ENCODE measurements at regions not wholly inside any gene's neighbourhood (a gene's known extent, or its start where the extent isn't known, plus 50 kb on each side); places are given as distances from the start of the nearest gene placed in this dataset.

DNA sequence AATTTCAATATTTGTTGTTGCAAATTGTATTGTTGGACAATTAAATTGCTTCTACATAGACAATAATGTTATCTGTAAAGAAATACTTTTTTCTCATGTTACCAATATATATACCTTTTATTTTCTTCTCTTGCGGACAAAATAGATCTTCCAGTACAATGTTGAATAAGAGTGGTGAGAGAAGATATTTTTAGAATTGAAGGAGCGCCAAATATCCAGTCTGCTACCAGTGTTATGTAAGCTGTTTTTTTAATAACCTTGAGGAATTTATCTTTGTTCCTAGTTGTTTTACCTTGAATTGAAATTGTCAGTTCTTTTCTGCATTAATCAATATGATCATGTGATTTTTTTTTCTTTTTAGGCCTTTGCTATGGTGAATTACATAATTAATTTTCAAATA, 1702.5 kb upstream of the RAG2 start:
- DNase-seq (ENCODE audit: low read depth, low spot score) = no peak

DNA sequence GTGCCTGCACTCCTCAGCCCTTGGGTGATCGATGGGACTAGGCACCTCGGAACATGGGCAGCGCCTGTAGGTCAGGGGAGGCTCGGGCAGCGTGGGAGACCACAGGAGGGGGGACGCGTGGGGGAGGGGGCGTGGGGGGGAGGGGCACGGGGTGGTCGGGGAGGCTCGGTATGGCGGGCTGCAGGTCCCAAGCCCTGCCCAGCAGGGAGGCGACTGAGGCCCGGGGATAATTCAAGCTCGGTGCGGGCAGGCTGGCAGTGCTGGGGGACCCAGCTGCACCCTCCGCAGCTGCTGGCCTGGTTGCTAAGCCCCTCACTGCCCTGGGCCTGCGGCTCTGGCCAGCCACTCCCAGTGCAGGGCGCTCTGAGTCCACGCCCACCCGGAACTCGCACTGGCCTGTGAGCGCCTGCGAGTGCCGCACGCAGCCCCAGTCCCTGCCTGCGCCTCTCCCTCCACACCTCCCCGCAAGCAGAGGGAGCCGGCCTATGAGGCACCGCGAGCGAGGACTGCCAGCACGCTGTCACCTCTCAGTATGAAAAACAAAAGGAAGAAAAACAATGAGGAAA, 1698.3 kb upstream of the RAG2 start:
- no peak for DNase-seq (ENCODE audit: low read depth, low spot score)

DNA sequence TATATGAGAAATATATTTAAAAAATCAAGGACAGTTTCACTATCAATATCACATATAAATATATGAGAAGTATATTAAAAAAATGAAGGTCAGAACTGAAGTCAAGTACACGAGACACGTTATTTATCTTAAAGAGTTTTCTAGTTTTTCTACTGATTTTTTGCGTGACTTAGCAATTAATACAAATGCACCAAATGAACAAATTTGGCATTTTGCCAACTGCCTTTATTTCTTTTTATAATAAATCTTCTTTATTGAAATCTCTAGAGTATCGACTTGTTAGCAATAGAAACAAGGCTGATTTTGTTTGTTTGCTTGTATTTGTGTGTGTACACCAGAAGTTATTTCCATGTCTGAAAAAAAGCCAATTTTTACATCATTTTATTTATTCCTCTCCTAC, 1684.7 kb upstream of the RAG2 start:
- no peak for DNase-seq (ENCODE audit: low read depth, low spot score)

GRCh38 chr11:38278457-38279141, 1680.6 kb upstream of the RAG2 start:
- DNase-seq (ENCODE audit: low read depth, low spot score) = no peak

DNA sequence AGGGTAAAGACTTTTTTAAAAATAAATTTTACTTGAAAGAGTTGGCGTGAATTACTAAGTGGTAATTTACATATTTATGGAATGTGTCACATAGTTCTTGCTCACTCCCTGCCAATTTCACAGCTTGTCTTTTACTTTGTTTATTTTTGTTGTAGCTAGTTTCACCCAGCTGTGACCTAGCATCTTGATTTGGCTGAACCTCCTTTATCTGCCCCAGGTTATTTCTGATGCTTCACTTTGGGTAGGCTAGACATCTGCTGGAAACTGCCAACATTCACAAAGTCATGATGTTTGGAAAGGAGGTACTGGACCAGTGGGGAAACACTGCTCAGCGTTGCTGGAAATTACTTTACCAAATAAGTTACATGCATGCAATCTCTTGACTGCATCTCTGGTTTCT, 1676.0 kb upstream of the RAG2 start:
- DNase-seq (ENCODE audit: low read depth, low spot score) = no peak

- no peak for DNase-seq (ENCODE audit: low read depth, low spot score)
These were observed 1674.3 kb upstream of the RAG2 start for GRCh38 chr11:38272376-38272775.

GRCh38 chr11:38266691-38267090, 1668.7 kb upstream of the RAG2 start:
- DNase-seq (ENCODE audit: low read depth, low spot score) = no peak

GRCh38 chr11:38256436-38256835, 1658.4 kb upstream of the RAG2 start:
- no peak for DNase-seq (ENCODE audit: low read depth, low spot score)

- DNase-seq (ENCODE audit: low read depth, low spot score) = no peak
These were observed 1656.9 kb upstream of the RAG2 start for GRCh38 chr11:38254913-38255312.

DNA sequence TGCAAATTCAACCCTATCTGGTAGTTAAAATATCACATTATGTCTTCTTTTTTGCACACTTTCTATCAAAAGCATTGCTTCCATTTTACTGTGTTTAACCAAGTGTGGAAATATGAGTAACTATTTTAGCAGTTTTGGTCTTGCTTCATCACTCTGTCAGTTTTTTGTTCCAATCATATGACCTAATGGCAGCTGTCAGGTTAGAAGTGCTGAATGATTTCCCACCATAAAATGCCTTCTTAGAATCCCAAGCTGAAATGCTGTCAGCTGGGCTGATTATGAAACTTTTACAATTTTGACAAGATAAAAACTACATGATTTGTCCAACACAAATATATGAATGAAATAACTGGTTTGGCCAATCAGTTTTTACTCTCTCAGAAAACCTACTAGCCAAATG, 1654.6 kb upstream of the RAG2 start:
- no peak for DNase-seq (ENCODE audit: low read depth, low spot score)

DNA sequence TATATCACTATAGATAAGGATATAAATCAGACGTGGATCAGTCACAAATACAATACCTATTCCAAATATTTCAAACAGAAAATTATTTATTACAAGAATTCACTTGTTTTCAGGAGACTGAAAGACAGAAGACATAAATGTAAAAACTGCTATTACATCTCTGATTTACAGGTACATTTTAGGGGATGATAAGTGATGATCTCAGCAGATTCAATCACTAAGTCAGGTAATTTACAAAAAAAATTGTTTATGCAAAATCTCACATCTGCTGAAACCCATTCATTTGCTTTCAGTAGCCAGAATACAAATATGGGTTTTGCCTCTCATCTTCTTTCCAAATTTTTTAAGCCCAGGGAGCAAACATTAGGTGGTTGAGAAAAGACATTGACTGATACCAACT, 1648.4 kb upstream of the RAG2 start:
- no peak for DNase-seq (ENCODE audit: low read depth, low spot score)

- no peak for DNase-seq (ENCODE audit: low read depth, low spot score)
These were observed 1628.6 kb upstream of the RAG2 start for GRCh38 chr11:38226684-38227083.

- DNase-seq (ENCODE audit: low read depth, low spot score) = no peak
These were observed 1623.3 kb upstream of the RAG2 start for GRCh38 chr11:38221295-38221694.

DNA sequence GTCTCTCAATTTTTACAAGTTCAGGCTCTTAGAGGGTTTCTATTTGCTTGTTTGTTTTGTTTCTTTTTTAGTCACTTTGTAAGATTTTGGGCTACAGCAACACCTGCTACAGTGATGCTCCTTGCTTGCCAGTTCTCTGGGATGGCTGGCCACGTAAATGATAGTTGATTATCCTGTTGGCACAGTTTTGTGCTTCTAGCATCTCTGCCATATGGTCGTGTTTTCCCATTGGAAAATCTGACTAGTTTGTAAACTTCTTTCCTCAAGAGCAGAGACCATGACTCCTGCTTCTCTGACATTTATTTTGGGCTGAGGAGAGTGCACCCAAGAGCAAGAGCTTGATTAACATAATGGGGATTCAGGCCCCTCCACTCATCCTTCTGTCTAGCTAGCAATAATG, 1621.6 kb upstream of the RAG2 start:
- no peak for DNase-seq (ENCODE audit: low read depth, low spot score)

DNA sequence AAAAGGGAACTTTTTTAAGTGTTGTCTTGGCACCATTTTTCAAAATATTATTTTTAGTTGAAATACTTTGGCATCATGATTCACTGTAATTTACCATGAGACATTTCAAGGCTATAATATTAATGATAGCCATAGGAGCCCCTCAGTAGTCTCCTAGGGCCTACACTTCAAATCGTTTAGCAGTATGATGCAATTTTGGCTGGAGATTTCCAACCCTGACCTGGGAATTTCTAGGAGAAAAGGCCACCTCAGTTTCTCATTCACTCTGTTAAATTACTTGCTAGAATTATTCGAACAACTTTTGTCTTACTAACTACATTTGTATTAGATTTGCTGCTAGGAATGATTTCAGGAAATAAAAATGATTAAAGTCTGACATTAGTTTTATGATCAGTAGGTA, 1610.9 kb upstream of the RAG2 start:
- no peak for DNase-seq (ENCODE audit: low read depth, low spot score)

DNA sequence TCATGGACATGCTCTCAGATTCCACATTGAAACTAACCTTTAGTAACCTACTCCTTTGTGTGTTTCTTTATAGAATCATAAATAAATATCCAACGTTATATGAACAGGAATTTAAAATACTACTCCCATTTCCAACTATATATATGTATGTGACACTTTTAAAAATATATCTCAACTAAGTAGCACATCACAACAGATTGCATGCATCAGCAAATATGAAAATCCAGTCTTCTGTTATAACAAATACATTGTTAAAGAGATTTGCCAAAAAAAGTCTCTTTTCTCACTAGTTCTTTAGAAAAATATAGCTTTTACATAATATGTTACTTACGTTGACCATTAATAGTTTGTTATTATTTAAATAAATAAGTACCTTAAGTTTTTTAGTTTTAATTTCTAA, 1608.6 kb upstream of the RAG2 start:
- no peak for DNase-seq (ENCODE audit: low read depth, low spot score)

DNA sequence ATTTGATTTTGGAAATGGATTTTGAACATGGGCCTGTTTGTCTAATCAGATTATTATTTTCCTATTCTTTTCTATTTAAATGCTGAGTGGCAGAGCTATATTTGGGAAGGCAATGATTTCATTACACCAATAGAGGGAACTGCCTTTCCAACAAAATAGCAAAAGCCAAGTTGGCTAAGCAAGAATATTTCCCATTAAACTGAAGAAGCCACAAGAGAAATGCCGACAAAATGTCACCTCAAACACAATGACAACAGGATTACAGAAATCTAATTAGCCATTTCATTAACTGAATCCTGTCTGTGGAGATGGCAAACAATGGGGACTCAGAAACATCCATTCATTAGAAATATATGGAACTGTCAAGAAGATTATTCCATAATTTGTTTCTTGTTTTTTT, 1593.1 kb upstream of the RAG2 start:
- no peak for DNase-seq (ENCODE audit: low read depth, low spot score)

GRCh38 chr11:38182126-38182866, 1584.3 kb upstream of the RAG2 start:
- no peak for DNase-seq (ENCODE audit: low read depth, low spot score)

DNA sequence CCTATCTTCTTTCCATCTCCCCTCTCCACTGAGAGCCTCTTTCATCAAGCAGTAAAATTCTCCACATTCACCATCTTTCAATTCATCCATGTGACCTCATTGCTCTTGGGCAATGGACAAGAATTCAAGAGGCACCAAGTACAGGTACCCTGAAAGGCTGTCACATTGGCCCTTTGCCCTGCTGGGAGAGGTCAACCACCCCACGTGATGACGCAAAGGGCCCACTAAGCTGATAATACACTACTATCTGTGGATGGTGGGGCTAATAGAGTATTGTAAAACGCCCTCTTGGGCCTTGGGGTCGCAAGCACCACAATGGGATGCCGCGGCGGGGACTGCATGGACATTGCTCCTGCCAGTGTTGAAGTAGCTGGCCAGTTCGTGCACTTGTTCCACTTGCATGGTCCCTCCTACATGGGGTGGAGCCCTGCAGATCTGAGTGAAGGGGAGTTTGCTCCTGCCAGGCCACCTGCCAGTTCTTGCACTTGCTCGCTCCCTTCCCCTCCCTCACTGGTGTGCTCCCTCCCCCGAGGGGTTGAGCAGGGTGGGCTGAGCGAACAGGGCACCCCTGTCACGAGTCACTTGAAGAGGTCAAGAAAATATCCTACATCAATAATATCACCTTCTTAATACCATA, 1578.8 kb upstream of the RAG2 start:
- DNase-seq (ENCODE audit: low read depth, low spot score) = no peak

- no peak for DNase-seq (ENCODE audit: low read depth, low spot score)
These were observed 1575.6 kb upstream of the RAG2 start for GRCh38 chr11:38173676-38174075.

DNA sequence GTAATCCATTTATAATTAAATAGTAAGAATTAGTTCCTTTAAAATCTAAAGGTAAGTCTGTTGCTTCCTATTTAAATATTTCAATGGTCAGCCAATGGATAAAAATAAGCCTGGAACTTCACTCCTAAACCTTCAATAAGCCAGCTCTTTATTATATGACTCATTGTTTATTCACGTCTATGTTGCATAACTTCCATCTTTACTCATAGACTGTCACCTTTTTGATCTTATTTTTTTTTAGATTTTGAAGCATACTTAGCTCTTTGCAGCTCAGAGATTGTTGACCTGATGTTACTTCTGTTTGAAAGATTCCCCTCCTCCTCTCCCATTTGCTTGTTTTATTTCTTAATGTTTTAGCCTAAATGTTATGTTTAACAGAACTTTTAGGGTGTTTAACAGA, 1571.2 kb upstream of the RAG2 start:
- DNase-seq (ENCODE audit: low read depth, low spot score) = peak; percentile 55

DNA sequence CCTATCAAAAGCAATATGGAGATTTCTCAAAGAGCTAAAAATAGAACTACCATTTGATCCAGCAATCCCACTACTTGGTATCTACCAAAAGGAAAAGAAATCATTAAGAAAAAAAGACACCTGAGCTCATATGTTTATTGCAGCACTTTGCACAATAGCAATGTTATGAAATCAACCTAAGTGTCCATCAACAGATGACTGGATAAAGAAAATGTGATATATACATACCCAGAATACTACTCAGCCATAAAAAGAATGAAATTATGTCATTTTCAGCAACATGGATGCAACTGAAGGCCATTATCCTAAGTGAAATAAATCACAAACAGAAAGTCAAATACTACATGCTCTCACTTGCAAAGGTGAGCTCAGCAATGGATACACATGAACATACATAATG, 1565.5 kb upstream of the RAG2 start:
- no peak for DNase-seq (ENCODE audit: low read depth, low spot score)

- no peak for DNase-seq (ENCODE audit: low read depth, low spot score)
These were observed 1562.4 kb upstream of the RAG2 start for GRCh38 chr11:38160433-38160832.
